ENCODE measurements at regions not wholly inside any gene's neighbourhood (a gene's known extent, or its start where the extent isn't known, plus 50 kb on each side); places are given as distances from the start of the nearest gene placed in this dataset.

GRCh38 chr1:56072310-56072709 is 507.1 kb downstream of the PLPP3 start:
- no peak for DNase-seq (ENCODE audit: low spot score)

GRCh38 chr1:56071351-56071750 is 508.0 kb downstream of the PLPP3 start:
- no peak for DNase-seq (ENCODE audit: low spot score)

GRCh38 chr1:56070601-56071000 is 508.8 kb downstream of the PLPP3 start:
- no peak for DNase-seq (ENCODE audit: low spot score)

DNA sequence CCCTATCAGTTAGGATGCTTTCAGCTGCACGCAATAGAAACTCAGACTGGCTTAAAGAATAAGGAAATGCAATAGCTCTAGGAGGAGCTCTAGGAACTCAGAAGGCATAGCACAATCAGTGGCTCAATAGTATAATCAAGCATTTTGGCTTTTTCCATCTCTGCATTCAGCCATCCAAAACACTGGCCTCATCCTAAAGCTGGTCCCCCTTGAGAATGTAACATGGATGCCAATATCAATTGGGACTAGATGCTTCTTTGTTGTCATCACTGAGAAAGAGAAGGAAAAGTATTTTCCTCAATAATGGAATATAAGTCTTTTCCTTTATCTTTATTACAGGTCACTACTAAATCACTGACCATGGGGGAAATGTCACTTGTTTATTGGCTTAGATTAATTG is 509.5 kb downstream of the PLPP3 start:
- no peak for DNase-seq (ENCODE audit: low spot score)

- no peak for DNase-seq (ENCODE audit: low spot score)
Observed at GRCh38 chr1:56068908-56069307, 510.5 kb downstream of the PLPP3 start.

GRCh38 chr1:56068210-56068609 is 511.2 kb downstream of the PLPP3 start:
- no peak for DNase-seq (ENCODE audit: low spot score)

GRCh38 chr1:56065729-56066128 is 513.6 kb downstream of the PLPP3 start:
- DNase-seq (ENCODE audit: low spot score) = no peak

DNA sequence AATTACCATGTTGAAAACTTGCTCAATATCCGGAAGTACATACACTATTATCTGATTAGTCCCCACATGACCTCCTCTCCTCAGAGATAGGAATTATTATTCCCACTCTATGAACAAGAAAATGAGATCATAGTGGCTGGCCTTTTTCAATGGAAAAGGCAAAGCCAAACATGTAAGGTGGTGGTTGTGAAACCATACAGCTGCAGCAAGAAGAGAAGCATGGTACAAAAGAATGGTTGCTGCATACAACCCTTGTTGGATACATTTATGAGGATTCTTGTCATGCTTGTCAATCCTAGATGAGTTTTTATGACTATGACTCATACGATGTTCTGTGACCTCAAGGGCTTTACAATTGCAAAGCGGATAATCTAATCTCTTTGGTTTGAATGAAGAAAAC is 514.7 kb downstream of the PLPP3 start:
- DNase-seq (ENCODE audit: low spot score) = peak; percentile 67

DNA sequence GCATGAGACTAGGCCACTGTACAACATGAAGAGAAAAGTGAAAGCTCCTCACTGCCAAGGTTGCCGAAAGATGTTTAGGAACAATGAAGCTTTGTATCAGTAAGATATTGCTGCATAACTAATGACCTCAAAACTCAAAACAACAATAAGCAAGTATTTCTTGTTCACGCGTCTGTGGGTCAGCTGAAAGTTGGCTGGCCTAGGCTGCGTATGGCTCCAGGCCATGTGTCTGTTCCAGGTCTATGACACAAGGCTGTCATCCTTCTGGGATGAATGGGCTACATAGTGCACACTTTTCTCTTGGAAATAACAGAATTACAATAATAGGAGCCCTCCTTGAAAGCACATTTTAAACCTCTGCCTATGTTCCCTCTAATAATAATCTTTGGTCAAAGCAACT is 515.9 kb downstream of the PLPP3 start:
- no peak for DNase-seq (ENCODE audit: low spot score)

DNA sequence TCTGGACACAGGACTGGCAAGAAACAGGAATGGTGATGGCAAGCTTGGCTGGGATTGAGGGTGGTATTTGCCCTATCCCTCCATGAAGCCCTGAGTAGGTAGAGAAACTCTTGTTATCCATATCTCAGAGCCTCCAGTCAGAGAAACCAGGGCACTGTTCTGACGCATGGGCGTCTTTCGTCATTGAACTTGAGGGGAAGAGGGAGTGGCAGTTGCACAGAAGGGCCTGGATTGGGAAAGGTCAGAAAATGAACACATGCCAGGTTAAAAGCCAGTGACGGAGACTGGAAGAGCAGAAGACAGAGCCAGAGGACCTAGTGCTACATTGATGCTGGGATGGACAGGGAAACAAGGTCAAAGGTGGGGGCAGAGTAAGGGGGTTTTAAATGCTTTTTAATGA is 516.7 kb downstream of the PLPP3 start:
- no peak for DNase-seq (ENCODE audit: low spot score)

DNA sequence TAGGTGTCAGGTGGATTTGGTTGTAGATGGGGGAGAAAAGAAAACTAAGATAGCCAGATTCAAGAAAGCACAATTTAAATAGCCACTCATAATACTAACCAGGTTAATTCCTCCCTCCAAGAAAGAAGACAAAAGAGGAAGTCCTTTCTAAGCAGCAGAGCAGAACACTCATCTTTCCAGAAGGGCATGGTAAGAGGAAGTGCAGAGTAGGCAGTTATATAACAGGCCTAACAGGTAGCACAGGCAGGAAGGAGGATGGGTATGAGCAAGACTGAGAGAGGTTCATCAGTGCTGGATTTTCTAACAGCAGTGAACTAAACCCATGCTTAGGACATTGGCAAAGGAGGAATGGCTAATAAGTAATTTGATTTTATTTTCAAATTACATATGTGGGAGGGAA is 517.5 kb downstream of the PLPP3 start:
- DNase-seq (ENCODE audit: low spot score) = no peak

DNA sequence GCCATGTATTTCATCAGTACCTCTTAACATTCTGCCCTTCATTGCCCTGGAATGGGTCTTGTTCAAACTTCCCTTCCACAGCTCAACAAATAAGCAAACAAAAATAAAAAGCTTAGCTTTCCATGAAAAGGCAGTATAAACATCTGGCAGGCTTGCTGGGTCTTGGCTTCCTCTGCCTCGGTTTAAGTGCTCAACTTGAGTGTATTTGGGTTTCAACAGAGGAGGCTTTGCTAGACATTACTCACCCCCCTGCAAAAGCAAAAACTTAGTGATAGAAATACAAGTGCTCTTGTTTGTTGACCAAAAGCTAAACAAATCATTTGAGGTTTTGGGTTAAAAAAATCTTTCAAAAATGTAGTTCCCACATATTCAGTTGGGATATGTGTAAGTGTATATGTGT is 518.5 kb downstream of the PLPP3 start:
- DNase-seq (ENCODE audit: low spot score) = no peak

DNA sequence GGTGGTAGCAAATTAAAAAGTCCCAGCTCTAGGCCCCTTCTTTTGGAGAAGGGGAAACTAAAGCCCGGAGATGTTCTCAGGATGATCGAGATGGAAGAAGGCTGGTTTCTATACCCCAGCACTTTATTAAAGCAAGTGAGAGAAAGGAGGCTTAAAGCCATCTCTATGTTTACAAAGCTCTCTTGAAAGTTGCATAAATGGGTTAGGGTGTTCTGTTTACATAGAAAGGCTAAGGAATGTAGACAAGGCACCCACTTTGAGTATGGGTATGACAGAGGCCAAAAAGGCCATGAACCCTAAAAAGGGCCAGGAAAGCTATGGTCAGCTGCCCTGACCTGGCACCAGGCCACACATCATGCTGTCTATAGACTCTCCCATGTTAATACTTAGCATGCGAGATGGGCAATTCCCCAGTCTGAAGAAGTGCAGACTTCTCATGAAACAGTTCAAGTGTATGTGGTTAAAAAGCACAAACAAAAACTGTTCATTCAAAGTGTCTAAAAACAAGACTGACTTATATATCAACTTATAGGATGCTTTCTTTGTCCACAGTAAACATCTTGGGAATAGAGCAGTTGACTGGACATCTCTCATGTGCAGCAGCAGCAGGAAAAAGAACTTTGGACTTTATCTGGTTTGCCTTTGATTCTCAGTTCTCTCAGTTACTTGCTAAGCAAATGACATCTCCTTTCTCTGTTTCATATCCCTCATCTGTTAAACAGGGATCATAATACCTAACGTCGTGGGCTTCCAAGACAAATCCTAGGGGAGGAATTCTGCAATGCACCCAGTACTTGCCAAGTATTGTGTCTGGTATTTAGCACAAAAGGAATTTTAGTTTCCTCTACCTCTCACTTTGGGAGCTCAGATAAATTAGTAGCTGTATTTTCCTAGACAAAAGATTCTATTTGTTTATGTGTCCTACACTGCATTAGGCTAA is 521.6 kb downstream of the PLPP3 start:
- no peak for DNase-seq (ENCODE audit: low spot score)

- DNase-seq (ENCODE audit: low spot score) = no peak
Observed at GRCh38 chr1:56056438-56057287, 522.7 kb downstream of the PLPP3 start.

- no peak for DNase-seq (ENCODE audit: low spot score)
Observed at GRCh38 chr1:56054959-56055358, 524.4 kb downstream of the PLPP3 start.

- DNase-seq (ENCODE audit: low spot score) = no peak
Observed at GRCh38 chr1:56052041-56052440, 527.3 kb downstream of the PLPP3 start.

GRCh38 chr1:56050911-56051310 is 528.5 kb downstream of the PLPP3 start:
- DNase-seq (ENCODE audit: low spot score) = no peak

DNA sequence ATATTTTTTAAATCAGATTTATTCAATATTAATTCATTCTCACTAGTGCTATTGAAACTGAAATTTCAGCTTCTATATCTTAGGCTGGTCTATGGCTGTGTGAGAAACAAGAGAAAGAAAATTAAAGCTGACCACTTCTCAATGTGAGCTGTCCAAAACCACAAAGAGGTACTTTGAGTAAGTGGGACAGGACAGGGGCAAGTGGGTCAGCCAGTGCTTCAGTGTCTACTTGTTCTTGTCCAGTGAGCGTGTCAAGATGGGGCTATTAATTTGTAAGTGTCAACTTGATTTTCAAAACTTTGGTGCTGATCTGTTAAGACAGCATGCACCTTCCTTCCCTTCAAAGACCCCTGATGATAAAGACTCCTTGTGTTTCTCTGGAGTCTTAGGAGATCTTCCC is 533.9 kb downstream of the PLPP3 start:
- DNase-seq (ENCODE audit: low spot score) = no peak

DNA sequence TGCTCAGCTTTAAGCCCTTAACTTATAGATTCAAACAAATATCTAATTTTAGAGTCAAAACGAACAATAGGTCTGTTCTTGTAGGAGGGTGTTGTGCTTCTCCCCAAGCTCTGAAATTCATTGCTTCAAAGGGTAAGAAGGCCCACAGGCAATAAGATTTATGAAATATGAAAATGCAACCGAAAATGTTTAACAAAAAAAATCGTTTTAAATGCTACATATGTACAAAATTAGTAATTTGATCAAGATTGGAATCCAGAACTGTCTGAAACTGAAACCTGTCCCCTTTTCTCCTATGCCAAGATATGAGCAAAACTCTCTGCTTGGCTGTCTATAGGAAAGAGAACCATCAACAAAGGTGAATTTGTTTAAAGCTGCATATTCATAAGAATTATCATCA is 534.3 kb downstream of the PLPP3 start:
- no peak for DNase-seq (ENCODE audit: low spot score)

- DNase-seq (ENCODE audit: low spot score) = no peak
Observed at GRCh38 chr1:56036479-56036878, 542.9 kb downstream of the PLPP3 start.

DNA sequence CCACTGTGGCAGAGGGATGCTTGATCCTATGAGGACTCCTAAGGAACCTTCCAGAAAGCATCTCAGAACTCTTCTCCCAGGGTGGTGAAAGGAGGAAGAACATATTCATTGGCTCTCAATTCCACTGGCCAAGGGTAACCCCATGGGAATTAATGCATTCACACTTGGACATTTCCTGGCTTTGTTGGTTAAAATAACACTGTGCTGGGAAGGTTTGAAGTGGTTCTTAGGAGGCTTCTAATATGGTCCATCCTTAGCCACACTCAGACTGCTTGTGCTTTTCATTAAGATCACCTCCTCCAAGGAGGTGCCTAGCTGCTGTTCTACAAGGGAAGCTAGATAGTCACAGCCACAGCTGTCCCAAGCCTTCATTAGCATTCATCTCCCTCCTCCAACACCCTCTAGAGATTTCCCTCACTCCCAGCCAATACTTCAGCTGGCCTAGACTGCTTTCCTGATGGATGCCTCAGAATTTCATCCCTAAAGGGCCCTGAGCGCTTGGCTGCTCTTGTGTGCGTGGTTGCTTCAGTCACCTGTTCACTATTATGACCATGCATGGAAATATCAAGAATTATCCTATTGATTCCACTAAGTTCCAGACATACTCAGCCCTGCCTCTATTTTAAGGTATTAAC is 544.4 kb downstream of the PLPP3 start:
- DNase-seq (ENCODE audit: low spot score) = no peak

DNA sequence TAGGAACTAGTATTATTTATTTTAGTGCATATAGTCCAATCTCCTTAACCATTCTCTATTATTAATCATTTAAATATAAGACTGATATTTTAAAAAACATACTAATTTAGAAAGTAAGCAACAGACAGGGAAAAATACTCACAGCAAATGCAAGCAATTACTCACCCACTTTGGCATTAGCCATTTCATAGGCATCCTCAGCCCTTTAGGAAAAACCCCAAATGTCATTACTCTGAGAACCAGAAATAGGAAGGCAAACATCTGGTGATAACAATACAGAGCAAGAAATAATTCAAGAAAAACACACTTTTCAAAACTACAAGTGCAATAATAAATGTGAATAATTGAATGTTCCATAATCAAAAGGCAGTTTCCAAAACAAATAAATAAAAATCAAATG is 545.1 kb downstream of the PLPP3 start:
- no peak for DNase-seq (ENCODE audit: low spot score)

All from LoVo (cell line).